ENCODE measurements at regions not wholly inside any gene's neighbourhood (a gene's known extent, or its start where the extent isn't known, plus 50 kb on each side); places are given as distances from the start of the nearest gene placed in this dataset.

GRCh38 chr3:66912306-66912705 is 85.8 kb upstream of the KBTBD8 start:
- POLR2A ChIA-PET (ENCODE audit: unreplicated experiment), result no interaction called here
- no peak overlapping the region for H3K27ac ChIP-seq (ENCODE audit: low read length)
- no peak overlapping the region for H2AFZ ChIP-seq (ENCODE audit: low read length)
- H4K20me1 ChIP-seq (ENCODE audit: low read length), result no peaks in the 10 kb centered on the region
- ATAC-seq (no peak), DNase-seq (no peak)
- no peaks in the 10 kb centered on the region for H3K27me3 ChIP-seq (ENCODE audit: low read length)
- H3K4me3 ChIP-seq (ENCODE audit: low read length), result no peak overlapping the region
- H3K9ac ChIP-seq (ENCODE audit: low read length), result no peak overlapping the region
- H3F3A ChIP-seq (ENCODE audit: low read length, unreplicated experiment), result no peaks in the 10 kb centered on the region
- no peaks in the 10 kb centered on the region for H3K36me3 ChIP-seq (ENCODE audit: low read depth, low read length)
- H3K4me2 ChIP-seq (ENCODE audit: low read length), result no peak overlapping the region
- H3K4me1 ChIP-seq (ENCODE audit: insufficient read depth, low read length), result no peaks in the 10 kb centered on the region
- H3K9me2 ChIP-seq (replicated peaks; ENCODE audit: low read length), result no peaks in the 10 kb centered on the region
- no TSS peak for BruUV-seq (replicated peaks)
- CTCF ChIA-PET, result no interaction called here
- intact Hi-C loops (cut with micrococcal nuclease), result no loop called here
- H3K79me2 ChIP-seq (ENCODE audit: low read length), result no peaks in the 10 kb centered on the region
- TF ChIP-seq EZH2phosphoT487 (IDR thresholded peaks at IDR 0.05; ENCODE audit: borderline replicate concordance, low read length) (no peak), EZH2 (IDR thresholded peaks at IDR 0.05; ENCODE audit: low read length, unreplicated experiment) (no peak)
- TF ChIP-seq, protein P1, sequence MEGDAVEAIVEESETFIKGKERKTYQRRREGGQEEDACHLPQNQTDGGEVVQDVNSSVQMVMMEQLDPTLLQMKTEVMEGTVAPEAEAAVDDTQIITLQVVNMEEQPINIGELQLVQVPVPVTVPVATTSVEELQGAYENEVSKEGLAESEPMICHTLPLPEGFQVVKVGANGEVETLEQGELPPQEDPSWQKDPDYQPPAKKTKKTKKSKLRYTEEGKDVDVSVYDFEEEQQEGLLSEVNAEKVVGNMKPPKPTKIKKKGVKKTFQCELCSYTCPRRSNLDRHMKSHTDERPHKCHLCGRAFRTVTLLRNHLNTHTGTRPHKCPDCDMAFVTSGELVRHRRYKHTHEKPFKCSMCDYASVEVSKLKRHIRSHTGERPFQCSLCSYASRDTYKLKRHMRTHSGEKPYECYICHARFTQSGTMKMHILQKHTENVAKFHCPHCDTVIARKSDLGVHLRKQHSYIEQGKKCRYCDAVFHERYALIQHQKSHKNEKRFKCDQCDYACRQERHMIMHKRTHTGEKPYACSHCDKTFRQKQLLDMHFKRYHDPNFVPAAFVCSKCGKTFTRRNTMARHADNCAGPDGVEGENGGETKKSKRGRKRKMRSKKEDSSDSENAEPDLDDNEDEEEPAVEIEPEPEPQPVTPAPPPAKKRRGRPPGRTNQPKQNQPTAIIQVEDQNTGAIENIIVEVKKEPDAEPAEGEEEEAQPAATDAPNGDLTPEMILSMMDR (conservative IDR thresholded peaks at IDR 0.05; ENCODE audit: low read depth, low read length), result no peak
- no peaks in the 10 kb centered on the region for H3K9me3 ChIP-seq (ENCODE audit: low read length)

- DNase-seq, result no peak
- Histone ChIP-seq H3K36me3 (ENCODE audit: low read depth, low read length) (no peaks in the 10 kb centered on the region), H3K9ac (ENCODE audit: low read length) (no peak overlapping the region), H3K27me3 (ENCODE audit: low read length) (peaks cover 7% of the 10 kb centered on the region; the same call in 1 of the 2 replicates), H3K79me2 (ENCODE audit: low read length) (no peaks in the 10 kb centered on the region), H3K4me2 (ENCODE audit: low read length) (no peak overlapping the region), H3K9me3 (ENCODE audit: low read length) (no peaks in the 10 kb centered on the region), H3K4me3 (ENCODE audit: low read length) (no peak overlapping the region), H3K4me1 (ENCODE audit: insufficient read depth, low read length) (no peaks in the 10 kb centered on the region), H4K20me1 (ENCODE audit: low read length) (no peaks in the 10 kb centered on the region), H2AFZ (ENCODE audit: low read length) (no peak overlapping the region), H3K27ac (ENCODE audit: low read length) (no peak overlapping the region), H3K9me2 (replicated peaks; ENCODE audit: low read length) (no peaks in the 10 kb centered on the region), H3F3A (ENCODE audit: low read length, unreplicated experiment) (no peaks in the 10 kb centered on the region)
- ChIA-PET CTCF (no interaction called here), POLR2A (ENCODE audit: unreplicated experiment) (no interaction called here)
- no peak for TF ChIP-seq EZH2phosphoT487 (IDR thresholded peaks at IDR 0.05; ENCODE audit: borderline replicate concordance, low read length)
- no peak for TF ChIP-seq EZH2 (IDR thresholded peaks at IDR 0.05; ENCODE audit: low read length, unreplicated experiment)
- TF ChIP-seq, protein P1 (conservative IDR thresholded peaks at IDR 0.05; ENCODE audit: low read depth, low read length), result no peak
- intact Hi-C loops (cut with micrococcal nuclease), result no loop called here
- no peak for ATAC-seq
- no TSS peak for BruUV-seq (replicated peaks)
Measured at GRCh38 chr3:66922058-66922457, 76.0 kb upstream of the KBTBD8 start.

GRCh38 chr3:66923969-66924368 is 74.1 kb upstream of the KBTBD8 start:
- no peak overlapping the region for H3K4me2 ChIP-seq (ENCODE audit: low read length)
- BruUV-seq (replicated peaks), result no TSS peak

More at GRCh38 chr3:66923969-66924368, 74.1 kb upstream of the KBTBD8 start:
- no peaks in the 10 kb centered on the region for H3K4me1 ChIP-seq (ENCODE audit: insufficient read depth, low read length)
- no peaks in the 10 kb centered on the region for H3K9me3 ChIP-seq (ENCODE audit: low read length)
- no peaks in the 10 kb centered on the region for H4K20me1 ChIP-seq (ENCODE audit: low read length)
- H3K4me3 ChIP-seq (ENCODE audit: low read length), result no peak overlapping the region
- H3K27me3 ChIP-seq (ENCODE audit: low read length), result peaks cover 7% of the 10 kb centered on the region; the same call in 1 of the 2 replicates
- TF ChIP-seq EZH2 (IDR thresholded peaks at IDR 0.05; ENCODE audit: low read length, unreplicated experiment) (no peak), EZH2phosphoT487 (IDR thresholded peaks at IDR 0.05; ENCODE audit: borderline replicate concordance, low read length) (no peak)
- TF ChIP-seq, protein P1 (conservative IDR thresholded peaks at IDR 0.05; ENCODE audit: low read depth, low read length), result no peak
- no peaks in the 10 kb centered on the region for H3K9me2 ChIP-seq (replicated peaks; ENCODE audit: low read length)
- ChIA-PET CTCF (no interaction called here), POLR2A (ENCODE audit: unreplicated experiment) (no interaction called here)
- no peak for ATAC-seq
- no peak overlapping the region for H3K27ac ChIP-seq (ENCODE audit: low read length)
- H3F3A ChIP-seq (ENCODE audit: low read length, unreplicated experiment), result no peaks in the 10 kb centered on the region
- no peaks in the 10 kb centered on the region for H3K79me2 ChIP-seq (ENCODE audit: low read length)
- H2AFZ ChIP-seq (ENCODE audit: low read length), result no peak overlapping the region
- no peak overlapping the region for H3K9ac ChIP-seq (ENCODE audit: low read length)
- intact Hi-C loops (cut with micrococcal nuclease), result no loop called here
- no peak for DNase-seq
- H3K36me3 ChIP-seq (ENCODE audit: low read depth, low read length), result no peaks in the 10 kb centered on the region
